ENCODE measurements at regions not wholly inside any gene's neighbourhood (a gene's known extent, or its start where the extent isn't known, plus 50 kb on each side); places are given as distances from the start of the nearest gene placed in this dataset.

DNA sequence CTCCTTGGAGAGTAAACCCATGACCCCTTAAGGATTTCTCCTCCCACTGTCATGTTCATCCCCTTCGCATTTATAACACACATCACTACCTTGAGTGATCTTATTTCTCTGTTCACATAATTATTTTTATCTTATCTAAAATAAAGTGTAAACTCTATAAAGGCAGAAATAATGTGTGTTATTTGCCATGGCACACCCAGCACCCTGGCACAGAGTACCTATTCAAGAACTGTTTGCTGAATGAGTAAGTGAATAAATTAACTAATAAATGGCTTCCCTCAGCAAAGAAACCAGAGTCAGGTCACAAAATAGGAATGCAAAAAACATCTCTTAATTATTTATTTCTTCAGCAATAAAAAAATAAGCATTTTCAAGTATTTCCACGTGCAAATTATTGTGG is 330.3 kb upstream of the GHITM start:
- Histone ChIP-seq H3K4me1 (no peaks in the 10 kb centered on the region), H3K27ac (no peak overlapping the region), H3K9me3 (no peaks in the 10 kb centered on the region), H3K27me3 (no peaks in the 10 kb centered on the region), H3K4me3 (replicated peaks in 1 of 3) (no peak overlapping the region), H3K36me3 (no peaks in the 10 kb centered on the region)
- WGBS, 2 donors = 90 to 93% methylated on average over 2 of the region's 2 CpGs
- TF ChIP-seq, protein P1, sequence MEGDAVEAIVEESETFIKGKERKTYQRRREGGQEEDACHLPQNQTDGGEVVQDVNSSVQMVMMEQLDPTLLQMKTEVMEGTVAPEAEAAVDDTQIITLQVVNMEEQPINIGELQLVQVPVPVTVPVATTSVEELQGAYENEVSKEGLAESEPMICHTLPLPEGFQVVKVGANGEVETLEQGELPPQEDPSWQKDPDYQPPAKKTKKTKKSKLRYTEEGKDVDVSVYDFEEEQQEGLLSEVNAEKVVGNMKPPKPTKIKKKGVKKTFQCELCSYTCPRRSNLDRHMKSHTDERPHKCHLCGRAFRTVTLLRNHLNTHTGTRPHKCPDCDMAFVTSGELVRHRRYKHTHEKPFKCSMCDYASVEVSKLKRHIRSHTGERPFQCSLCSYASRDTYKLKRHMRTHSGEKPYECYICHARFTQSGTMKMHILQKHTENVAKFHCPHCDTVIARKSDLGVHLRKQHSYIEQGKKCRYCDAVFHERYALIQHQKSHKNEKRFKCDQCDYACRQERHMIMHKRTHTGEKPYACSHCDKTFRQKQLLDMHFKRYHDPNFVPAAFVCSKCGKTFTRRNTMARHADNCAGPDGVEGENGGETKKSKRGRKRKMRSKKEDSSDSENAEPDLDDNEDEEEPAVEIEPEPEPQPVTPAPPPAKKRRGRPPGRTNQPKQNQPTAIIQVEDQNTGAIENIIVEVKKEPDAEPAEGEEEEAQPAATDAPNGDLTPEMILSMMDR (IDR thresholded peaks at IDR 0.05) = no peak
- no peak for TF ChIP-seq POLR2A (IDR thresholded peaks at IDR 0.05)
- DNase-seq = no peak
- intact Hi-C loops (cut with DNase I) = no loop called here

DNA sequence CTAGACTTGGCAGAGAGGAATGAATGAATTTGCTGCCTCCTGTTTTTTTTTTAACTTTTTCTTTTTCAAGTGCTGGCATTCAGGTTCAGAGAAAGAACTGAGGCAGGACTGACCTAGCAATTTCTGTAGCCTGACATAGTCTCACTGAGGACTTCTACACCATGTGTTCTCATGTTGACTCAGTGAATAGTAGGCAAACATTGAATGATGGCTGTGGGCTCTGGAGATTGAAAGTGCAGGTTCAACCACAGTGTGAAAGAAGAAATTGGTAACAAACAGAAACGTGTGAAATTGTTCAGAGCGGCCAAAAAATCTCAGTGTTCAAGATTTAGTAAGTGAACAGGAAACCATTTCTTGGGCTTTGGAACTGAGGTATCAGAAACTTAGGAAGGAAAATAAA is 322.4 kb upstream of the GHITM start:
- H3K4me1 ChIP-seq = no peaks in the 10 kb centered on the region
- WGBS, 2 donors = 57 to 74% methylated on average over 2 of the region's 2 CpGs
- intact Hi-C loops (cut with DNase I) = no loop called here

DNA sequence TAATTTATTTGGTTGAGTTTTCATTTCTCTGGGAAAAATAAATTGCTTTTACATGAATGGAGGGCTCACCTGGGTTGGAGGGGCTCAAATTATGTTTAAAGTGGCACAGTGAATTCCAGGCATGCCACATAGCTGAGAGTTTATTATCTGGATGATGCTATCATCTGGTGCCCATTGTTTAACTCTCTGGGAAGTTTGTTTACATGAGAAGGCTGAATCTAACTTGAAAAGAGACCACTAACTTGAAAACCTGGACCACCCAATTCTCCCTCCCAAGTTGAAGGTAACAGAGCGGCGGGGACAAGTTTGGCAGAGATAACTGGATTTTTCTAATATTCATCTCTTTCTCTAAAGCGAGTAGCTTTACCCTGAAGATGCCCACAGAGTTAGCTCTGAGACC is 321.5 kb upstream of the GHITM start:
- intact Hi-C loops (cut with DNase I) = no loop called here
- H3K36me3 ChIP-seq = no peaks in the 10 kb centered on the region
- DNase-seq = no peak
- WGBS, 2 donors = 83 to 84% methylated on average over 3 of the region's 3 CpGs
- no peaks in the 10 kb centered on the region for H3K27me3 ChIP-seq
- TF ChIP-seq, protein P1 (IDR thresholded peaks at IDR 0.05) = no peak
- no peak for TF ChIP-seq POLR2A (IDR thresholded peaks at IDR 0.05)
- no peak overlapping the region for H3K27ac ChIP-seq
- no peak overlapping the region for H3K4me3 ChIP-seq (replicated peaks in 1 of 3)
- no peaks in the 10 kb centered on the region for H3K4me1 ChIP-seq
- H3K9me3 ChIP-seq = no peaks in the 10 kb centered on the region

More for the DNA sequence above, 322.4 kb upstream of the GHITM start:
- no peak overlapping the region for H3K4me3 ChIP-seq (replicated peaks in 1 of 3)
- no peak for TF ChIP-seq POLR2A (IDR thresholded peaks at IDR 0.05)
- TF ChIP-seq, protein P1 (IDR thresholded peaks at IDR 0.05) = no peak
- H3K9me3 ChIP-seq = no peaks in the 10 kb centered on the region
- no peak for DNase-seq
- no peaks in the 10 kb centered on the region for H3K36me3 ChIP-seq
- no peaks in the 10 kb centered on the region for H3K27me3 ChIP-seq
- H3K27ac ChIP-seq = no peak overlapping the region

DNA sequence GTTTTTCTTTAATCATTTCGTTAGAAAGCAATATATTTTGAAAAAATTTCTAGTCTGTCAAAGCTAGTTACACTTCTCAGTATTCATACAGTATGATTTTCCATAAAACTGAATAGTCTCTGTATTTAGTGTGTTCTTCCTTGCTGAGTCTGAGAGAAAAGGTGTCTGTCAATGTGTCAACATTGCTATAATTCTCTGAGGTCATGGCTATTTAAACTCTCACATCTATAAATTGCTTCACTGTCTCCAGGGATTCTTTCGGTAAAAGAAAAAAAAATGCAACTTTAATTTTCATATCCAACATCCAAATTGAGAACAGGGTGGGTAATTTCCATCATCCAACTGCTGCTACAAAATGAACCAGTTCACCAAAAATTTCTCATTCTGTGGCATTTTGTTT is 319.7 kb upstream of the GHITM start:
- TF ChIP-seq, protein P1 (IDR thresholded peaks at IDR 0.05) = no peak
- no peak for TF ChIP-seq POLR2A (IDR thresholded peaks at IDR 0.05)
- no peaks in the 10 kb centered on the region for H3K4me1 ChIP-seq
- no peaks in the 10 kb centered on the region for H3K36me3 ChIP-seq
- intact Hi-C loops (cut with DNase I) = no loop called here
- DNase-seq = no peak
- H3K27me3 ChIP-seq = no peaks in the 10 kb centered on the region
- H3K4me3 ChIP-seq (replicated peaks in 1 of 3) = no peak overlapping the region
- 69 to 72% methylated on average over 2 of the region's 2 CpGs for WGBS, 2 donors
- H3K9me3 ChIP-seq = no peaks in the 10 kb centered on the region
- H3K27ac ChIP-seq = no peak overlapping the region

DNA sequence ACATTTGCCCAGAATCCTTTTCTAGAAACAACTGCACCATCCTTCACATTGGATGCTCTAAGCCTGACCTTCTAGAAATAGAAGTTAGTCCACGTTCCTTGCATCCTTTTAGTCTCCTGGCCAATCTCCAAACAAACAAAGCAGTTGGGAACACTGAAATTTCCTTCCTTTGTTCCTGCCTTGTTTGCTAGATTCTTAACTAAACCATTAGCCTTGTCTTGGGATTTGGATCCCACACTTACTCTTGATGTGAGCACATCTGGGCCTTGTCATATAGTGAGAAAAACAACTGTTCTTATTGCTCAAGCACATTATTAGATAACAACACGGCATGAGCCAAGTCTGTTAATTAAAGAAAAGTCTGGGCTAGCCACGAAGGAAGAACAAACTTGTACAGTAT is 319.3 kb upstream of the GHITM start:
- Histone ChIP-seq H3K36me3 (no peaks in the 10 kb centered on the region), H3K4me3 (replicated peaks in 1 of 3) (no peak overlapping the region), H3K9me3 (no peaks in the 10 kb centered on the region), H3K27ac (no peak overlapping the region), H3K4me1 (no peaks in the 10 kb centered on the region), H3K27me3 (no peaks in the 10 kb centered on the region)
- TF ChIP-seq POLR2A (IDR thresholded peaks at IDR 0.05) = no peak
- TF ChIP-seq, protein P1 (IDR thresholded peaks at IDR 0.05) = no peak
- intact Hi-C loops (cut with DNase I) = no loop called here
- no peak for DNase-seq
- 18 to 24% methylated on average over 3 of the region's 3 CpGs for WGBS, 2 donors

Data from thyroid gland (tissue), 4 donors.